NCI-H2107 (cell line): ENCODE measurements at regions not wholly inside any gene's neighbourhood (a gene's known extent, or its start where the extent isn't known, plus 50 kb on each side); places are given as distances from the start of the nearest gene placed in this dataset.
"Not testable (repeated sequence)": the region's sequence is repeated elsewhere in the genome, so short reads cannot be mapped to it uniquely, and the experiment has no call there.

Source experiments
- DNase-seq: peaks from one replicate; lab custom pipeline; 2025; lab: John Stamatoyannopoulos, UW

DNA sequence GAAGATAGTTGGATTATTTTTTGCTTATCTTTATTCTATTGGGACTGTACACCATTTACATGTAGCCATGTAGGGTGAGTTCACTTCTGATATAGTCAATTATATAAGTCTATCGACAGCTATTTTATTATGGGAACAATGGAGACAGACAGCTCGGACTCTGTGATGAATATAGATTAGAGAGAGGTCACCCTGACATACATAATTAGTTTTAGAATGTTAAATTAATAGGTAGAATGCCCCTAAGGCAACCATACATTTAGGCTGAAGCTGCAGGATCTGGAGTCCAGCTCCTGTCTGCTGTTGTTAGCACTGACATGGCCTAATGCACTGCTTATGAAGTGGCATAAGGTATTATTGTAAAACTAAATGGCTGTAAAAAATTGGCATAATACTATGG, 700.8 kb downstream of the MAT2B start:
- DNase-seq: no peak

- DNase-seq: no peak
Measured at GRCh38 chr5:164207646-164208045, 702.2 kb downstream of the MAT2B start.

GRCh38 chr5:164210491-164210890, 705.1 kb downstream of the MAT2B start:
- DNase-seq: no peak

- DNase-seq: no peak
Measured at GRCh38 chr5:164214698-164215097, 709.3 kb downstream of the MAT2B start.

- no peak for DNase-seq
Measured at GRCh38 chr5:164217464-164217863, 712.0 kb downstream of the MAT2B start.

GRCh38 chr5:164220522-164220921, 715.1 kb downstream of the MAT2B start:
- DNase-seq: no peak

GRCh38 chr5:164224236-164224635, 718.8 kb downstream of the MAT2B start:
- DNase-seq: no peak

DNA sequence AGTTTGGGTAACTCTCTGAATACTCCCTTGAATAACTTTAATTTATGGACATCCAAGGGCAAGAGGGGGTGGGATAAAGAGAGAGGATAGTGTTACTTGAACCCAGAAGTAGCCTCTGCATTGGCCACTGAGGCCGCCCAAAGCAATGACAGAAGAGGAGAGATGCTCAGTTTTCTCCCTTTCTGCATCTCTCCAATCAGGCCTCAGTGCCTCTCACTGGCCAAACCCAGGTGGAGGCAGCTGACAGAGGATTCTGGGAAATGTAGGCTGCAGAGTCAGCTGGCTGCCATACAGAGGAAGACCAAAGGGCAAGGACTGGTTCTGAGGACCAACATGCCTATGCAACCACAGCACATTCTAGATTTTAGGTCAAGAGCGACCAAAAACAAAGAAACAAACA, 719.4 kb downstream of the MAT2B start:
- DNase-seq: no peak

- DNase-seq: no peak
Measured at GRCh38 chr5:164230341-164230740, 724.9 kb downstream of the MAT2B start.

- DNase-seq: no peak
Measured at GRCh38 chr5:164233791-164234190, 728.4 kb downstream of the MAT2B start.

- no peak for DNase-seq
Measured at GRCh38 chr5:164234321-164234720, 728.9 kb downstream of the MAT2B start.

DNA sequence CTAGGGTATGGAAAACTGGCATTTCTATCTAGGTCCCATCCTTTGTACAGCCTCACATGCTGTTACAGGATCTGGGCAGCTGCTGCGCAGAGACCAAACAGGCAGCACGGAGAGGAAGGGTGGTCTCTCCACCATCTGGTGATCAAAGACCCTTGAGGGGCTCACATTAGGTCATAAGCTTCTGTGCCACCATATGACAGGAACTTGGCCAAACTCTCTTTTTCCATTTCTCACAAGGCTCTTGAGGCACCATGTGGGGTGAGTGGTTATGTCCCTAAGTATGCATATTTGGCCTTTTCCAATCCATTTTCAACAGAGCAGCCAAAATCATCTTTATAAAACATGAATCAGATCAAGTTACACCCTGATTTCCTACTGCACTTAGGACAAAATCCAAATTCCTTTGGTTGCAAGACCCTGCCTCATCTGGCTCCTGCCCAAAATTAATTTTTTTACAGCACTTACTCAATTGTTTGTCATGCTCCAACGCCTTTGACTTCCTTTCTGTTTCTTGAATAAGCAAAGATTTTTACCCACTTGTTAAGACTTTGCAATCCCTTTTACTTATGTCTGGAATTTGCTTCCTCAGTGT, 730.0 kb downstream of the MAT2B start:
- DNase-seq: no peak

DNA sequence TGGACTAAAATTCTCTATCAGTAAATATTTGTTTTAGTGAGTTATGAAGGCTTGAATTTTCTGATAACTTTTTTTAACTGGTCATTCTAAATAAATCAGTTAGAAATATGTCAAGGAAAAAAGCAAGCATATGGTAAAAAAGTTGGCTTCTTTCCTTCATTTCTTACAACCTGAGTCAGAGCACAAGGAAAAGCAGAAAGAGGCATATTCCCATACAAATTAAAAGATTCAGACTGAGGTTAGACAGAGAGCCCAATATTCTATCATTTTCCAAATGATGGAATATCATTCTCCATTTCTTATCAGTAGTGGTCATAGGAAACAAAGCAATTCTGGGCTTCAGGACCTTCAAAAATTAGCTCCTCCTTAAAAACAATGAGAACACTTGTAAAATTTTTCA, 732.1 kb downstream of the MAT2B start:
- no peak for DNase-seq

GRCh38 chr5:164251781-164252180, 746.4 kb downstream of the MAT2B start:
- not testable (repeated sequence) for DNase-seq

- DNase-seq: no peak
Measured at GRCh38 chr5:164253764-164254163, 748.3 kb downstream of the MAT2B start.

GRCh38 chr5:164255598-164256213, 750.3 kb downstream of the MAT2B start:
- DNase-seq: no peak

GRCh38 chr5:164256351-164256750, 750.9 kb downstream of the MAT2B start:
- DNase-seq: no peak

- no peak for DNase-seq
Measured at GRCh38 chr5:164256954-164257353, 751.5 kb downstream of the MAT2B start.

DNA sequence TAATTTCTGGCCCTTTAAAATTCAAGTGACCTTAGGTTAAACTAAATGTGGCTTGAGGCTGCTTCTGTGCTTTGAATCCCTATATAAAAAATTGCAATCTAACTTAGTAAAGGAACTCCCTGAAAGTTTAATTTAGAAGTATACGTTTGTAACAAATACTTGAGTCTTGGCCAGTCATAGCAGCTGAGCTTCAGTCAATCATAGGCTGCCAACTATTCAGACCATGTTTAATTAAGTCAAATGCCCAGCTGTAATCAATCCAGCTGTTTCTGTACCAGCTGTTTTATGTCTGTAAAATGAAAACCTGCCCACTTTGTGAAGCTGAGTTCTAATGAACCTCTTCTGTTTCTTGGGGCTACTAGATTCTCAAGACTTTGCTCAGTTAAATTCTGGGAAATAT, 760.1 kb downstream of the MAT2B start:
- DNase-seq: no peak

DNA sequence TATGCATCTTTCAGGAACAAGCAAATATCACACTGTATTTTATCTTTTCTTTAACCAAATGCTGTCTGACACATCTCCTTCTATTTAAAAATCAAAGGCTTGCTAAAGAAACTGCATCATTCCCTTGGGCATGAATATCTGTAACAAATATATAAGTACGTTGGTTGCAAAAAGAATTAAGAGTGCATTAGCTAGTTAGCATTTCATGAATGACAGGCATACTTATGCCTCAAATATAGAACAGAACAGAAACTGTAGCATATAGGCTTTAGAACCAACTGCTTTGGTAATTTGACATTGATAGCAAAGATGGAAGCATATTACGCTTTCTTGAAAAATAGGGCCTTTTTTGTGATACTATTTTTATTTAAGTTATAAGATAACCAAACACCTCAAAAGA, 761.2 kb downstream of the MAT2B start:
- no peak for DNase-seq

DNA sequence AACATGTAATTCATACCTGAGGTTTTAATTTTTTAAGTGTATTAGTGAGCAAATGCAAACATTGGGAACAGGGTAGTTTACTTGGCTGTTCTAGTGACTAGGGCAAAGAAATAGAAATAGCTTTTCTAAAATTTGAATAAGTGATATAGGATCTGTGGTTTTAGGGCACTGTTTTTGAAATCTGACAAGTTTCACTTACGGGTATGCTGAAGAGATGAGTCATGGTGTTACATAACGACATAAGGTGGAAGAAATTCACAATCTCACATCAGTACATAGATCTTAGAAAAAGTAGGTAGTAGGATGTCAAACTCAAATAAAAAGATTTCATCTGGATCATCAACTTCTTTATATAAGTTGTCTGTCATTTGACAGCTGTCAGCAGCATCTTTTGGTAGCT, 772.3 kb downstream of the MAT2B start:
- no peak for DNase-seq

DNA sequence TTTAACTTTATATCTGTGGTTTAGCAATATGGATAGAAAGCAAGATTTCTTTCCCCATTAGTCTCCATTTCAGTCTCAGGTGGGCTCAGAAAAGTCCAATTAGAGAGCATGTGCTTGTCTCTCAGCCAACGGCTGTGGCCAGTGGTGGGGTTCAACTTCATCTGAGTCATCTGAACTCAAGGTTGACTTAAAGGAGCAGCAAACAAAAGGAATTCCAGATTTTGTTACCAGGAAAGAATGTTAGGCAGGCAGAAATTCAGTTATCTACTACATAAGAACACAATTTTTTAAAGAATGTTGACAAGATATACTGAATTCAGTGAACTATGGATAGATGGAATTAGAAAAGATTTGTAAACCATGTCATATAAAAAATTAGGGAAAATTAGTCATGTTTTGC, 784.1 kb downstream of the MAT2B start:
- no peak for DNase-seq

DNA sequence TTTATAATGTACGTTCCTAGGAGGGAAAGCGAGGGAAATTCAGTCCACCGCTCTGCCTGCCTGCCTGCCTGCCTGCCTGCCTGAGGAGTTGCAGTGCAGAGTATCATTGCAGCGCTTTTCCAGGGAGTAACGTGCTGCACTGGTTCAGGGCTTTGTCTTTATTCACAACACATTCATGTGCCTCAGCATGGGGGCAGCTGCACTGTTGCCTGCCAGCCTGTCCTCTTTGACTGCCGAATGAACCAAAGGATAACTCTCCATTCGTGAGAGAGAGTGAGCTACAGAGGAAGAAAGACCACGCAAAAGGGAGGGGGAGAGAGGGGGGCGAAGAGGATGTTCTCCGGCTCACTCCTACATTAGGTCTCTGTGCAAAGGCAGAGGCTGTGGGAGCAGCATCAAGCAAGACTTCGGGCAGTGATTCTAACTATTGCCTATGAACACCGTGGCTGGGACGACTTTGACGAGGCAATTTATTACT, 791.2 kb downstream of the MAT2B start:
- no peak for DNase-seq

GRCh38 chr5:164298165-164298564, 792.7 kb downstream of the MAT2B start:
- DNase-seq: no peak
